Panc1 (cell line): ENCODE measurements at regions not wholly inside any gene's neighbourhood (a gene's known extent, or its start where the extent isn't known, plus 50 kb on each side); places are given as distances from the start of the nearest gene placed in this dataset.

Source experiments
- ATAC-seq: fragments of 200-7000 bp; cut with Tn5 transposase; 2 replicates; pipeline ENCODE4 v1.9.1; 2020; ENCODE audit warnings: mild to moderate bottlenecking, moderate library complexity
- BruUV-seq: library from RNA; stranded (reverse); fragments of 400-500 nt; replicated peaks from 2 replicates; lab custom pipeline; 2021; lab: Mats Ljungman, UMichigan
- CTCF ChIA-PET: fragments of 300-600 bp; sonication (Branson Sonifier 250); formaldehyde crosslinking; loops from one replicate; lab custom pipeline; 2022; ENCODE audit warnings: antibody characterized with exemption; lab: Charles Lee
- POLR2A ChIA-PET: fragments of 300-600 bp; sonication (Branson Sonifier 250); formaldehyde crosslinking; loops from one replicate; lab custom pipeline; 2022; ENCODE audit warnings: antibody characterized with exemption; lab: Charles Lee
- DNase-seq: peaks from one replicate; pipeline ENCODE4 v3.0.0-alpha.2; 2010; ENCODE audit warnings: low read depth, low spot score
- H3K27ac ChIP-seq: 2 replicates; pipeline ENCODE4 v1.5.1; 2011; ENCODE audit warnings: mild to moderate bottlenecking, low read length, inconsistent platforms
- H3K27me3 ChIP-seq: fragments of 200-500 bp; sonication (Bioruptor generic); 2 replicates; pipeline ENCODE4 v1.6.0; 2014; ENCODE audit warnings: low read length, inconsistent platforms; ENCODE audit not compliant: control insufficient read depth, insufficient read depth
- H3K36me3 ChIP-seq: fragments of 200-500 bp; sonication (Bioruptor generic); 2 replicates; pipeline ENCODE4 v1.5.1; 2014; ENCODE audit warnings: inconsistent platforms, mild to moderate bottlenecking, low read length, moderate library complexity; ENCODE audit not compliant: control insufficient read depth, insufficient read depth
- H3K4me1 ChIP-seq: 2 replicates; pipeline ENCODE4 v1.5.1; 2011; ENCODE audit warnings: inconsistent platforms, mild to moderate bottlenecking, low read length, moderate library complexity; ENCODE audit not compliant: control insufficient read depth, insufficient read depth
- H3K4me3 ChIP-seq, 2 experiments: 2 replicates each; pipeline ENCODE4 v1.5.1; 2011 to 2012; ENCODE audit warnings: low read depth in 2 of 2, low read length in 2 of 2, mild to moderate bottlenecking in 2 of 2, inconsistent platforms in 1 of 2, moderate library complexity in 1 of 2
- H3K9me3 ChIP-seq: fragments of 200-500 bp; sonication (Bioruptor generic); 2 replicates; pipeline ENCODE4 v1.5.1; 2014; ENCODE audit warnings: low read depth, mild to moderate bottlenecking, inconsistent platforms, low read length, moderate library complexity; ENCODE audit not compliant: control insufficient read depth, insufficient read depth
- POLR2AphosphoS5 ChIP-seq: IDR thresholded peaks from 2 replicates; pipeline ENCODE4 v1.6.1; 2012; ENCODE audit warnings: mild to moderate bottlenecking, low read depth, low read length, moderate library complexity
- SIN3A ChIP-seq: IDR thresholded peaks from 2 replicates; pipeline ENCODE4 v1.6.1; 2012; ENCODE audit warnings: low read depth, mild to moderate bottlenecking, low read length, moderate library complexity, borderline replicate concordance; ENCODE audit not compliant: insufficient read depth
- TCF7L2 ChIP-seq: IDR thresholded peaks from 2 replicates; pipeline ENCODE4 v1.6.1; 2011; ENCODE audit warnings: mild to moderate bottlenecking, low read depth, low read length, inconsistent platforms
- in situ Hi-C: cut with HindIII; loops from 2 replicates; pipeline ENCODE4 v1.10.0; 2016; ENCODE audit warnings: low sequenced_read_pairs, low pct_unique_long_range_greater_than_20kb
- intact Hi-C: fragments of 100-400 bp; cut with micrococcal nuclease; formaldehyde crosslinking; loops from one replicate; pipeline ENCODE4 v1.10.0; 2022; ENCODE audit not compliant: unreplicated experiment
- TF ChIP-seq, protein P1 (sequence below): fragments of 450-650 bp; IDR thresholded peaks from 2 replicates; pipeline ENCODE4 v1.5.1; 2017; ENCODE audit warnings: mild to moderate bottlenecking
- TF ChIP-seq, protein P2 (sequence below), 2 experiments: IDR thresholded peaks; 2 replicates each; pipeline ENCODE4 v1.6.1; 2011 to 2012; ENCODE audit warnings: low read depth in 2 of 2, control low read depth in 1 of 2, low read length in 1 of 2, mild to moderate bottlenecking in 1 of 2, moderate library complexity in 1 of 2; ENCODE audit not compliant: insufficient read depth in 1 of 2

DNA sequence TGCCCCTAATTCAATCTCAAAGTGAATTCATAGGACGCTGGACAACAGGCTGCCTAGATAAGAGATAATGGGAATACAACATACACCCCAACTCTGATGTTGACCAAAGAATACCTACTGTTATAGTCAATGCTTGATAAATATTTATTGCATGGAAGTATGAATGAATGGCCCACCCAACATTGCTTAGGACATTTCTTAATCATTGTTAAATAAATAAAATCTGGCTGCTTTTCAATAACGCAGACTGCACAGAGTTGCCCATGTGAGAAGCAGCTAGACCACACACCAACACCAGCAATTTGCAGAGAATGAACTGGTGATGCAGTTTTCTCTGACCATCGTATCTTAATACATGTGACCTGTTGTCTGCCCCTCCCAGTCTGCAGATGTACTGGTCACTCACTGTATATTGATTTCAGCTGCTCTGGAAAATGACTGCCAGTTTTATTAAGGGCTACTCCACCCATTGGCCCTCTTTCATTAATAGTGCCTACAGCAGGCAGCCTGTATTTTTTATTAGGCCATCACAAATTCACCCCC is 236.2 kb upstream of the WWC1 start:
- Histone ChIP-seq H3K9me3 (no peaks in the 10 kb centered on the region), H3K4me1 (no peaks in the 10 kb centered on the region), H3K27me3 (peaks cover 3% of the 10 kb centered on the region; the same call in 1 of the 2 replicates), H3K36me3 (no peaks in the 10 kb centered on the region; the same call in 1 of the 2 replicates), H3K4me3 (no peak overlapping the region), H3K27ac (no peak overlapping the region)
- no peak for DNase-seq
- CTCF ChIA-PET: no interaction called here
- no peak for TF ChIP-seq SIN3A
- TF ChIP-seq POLR2AphosphoS5: no peak
- TF ChIP-seq, protein P1, sequence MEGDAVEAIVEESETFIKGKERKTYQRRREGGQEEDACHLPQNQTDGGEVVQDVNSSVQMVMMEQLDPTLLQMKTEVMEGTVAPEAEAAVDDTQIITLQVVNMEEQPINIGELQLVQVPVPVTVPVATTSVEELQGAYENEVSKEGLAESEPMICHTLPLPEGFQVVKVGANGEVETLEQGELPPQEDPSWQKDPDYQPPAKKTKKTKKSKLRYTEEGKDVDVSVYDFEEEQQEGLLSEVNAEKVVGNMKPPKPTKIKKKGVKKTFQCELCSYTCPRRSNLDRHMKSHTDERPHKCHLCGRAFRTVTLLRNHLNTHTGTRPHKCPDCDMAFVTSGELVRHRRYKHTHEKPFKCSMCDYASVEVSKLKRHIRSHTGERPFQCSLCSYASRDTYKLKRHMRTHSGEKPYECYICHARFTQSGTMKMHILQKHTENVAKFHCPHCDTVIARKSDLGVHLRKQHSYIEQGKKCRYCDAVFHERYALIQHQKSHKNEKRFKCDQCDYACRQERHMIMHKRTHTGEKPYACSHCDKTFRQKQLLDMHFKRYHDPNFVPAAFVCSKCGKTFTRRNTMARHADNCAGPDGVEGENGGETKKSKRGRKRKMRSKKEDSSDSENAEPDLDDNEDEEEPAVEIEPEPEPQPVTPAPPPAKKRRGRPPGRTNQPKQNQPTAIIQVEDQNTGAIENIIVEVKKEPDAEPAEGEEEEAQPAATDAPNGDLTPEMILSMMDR: no peak
- TF ChIP-seq, protein P2, sequence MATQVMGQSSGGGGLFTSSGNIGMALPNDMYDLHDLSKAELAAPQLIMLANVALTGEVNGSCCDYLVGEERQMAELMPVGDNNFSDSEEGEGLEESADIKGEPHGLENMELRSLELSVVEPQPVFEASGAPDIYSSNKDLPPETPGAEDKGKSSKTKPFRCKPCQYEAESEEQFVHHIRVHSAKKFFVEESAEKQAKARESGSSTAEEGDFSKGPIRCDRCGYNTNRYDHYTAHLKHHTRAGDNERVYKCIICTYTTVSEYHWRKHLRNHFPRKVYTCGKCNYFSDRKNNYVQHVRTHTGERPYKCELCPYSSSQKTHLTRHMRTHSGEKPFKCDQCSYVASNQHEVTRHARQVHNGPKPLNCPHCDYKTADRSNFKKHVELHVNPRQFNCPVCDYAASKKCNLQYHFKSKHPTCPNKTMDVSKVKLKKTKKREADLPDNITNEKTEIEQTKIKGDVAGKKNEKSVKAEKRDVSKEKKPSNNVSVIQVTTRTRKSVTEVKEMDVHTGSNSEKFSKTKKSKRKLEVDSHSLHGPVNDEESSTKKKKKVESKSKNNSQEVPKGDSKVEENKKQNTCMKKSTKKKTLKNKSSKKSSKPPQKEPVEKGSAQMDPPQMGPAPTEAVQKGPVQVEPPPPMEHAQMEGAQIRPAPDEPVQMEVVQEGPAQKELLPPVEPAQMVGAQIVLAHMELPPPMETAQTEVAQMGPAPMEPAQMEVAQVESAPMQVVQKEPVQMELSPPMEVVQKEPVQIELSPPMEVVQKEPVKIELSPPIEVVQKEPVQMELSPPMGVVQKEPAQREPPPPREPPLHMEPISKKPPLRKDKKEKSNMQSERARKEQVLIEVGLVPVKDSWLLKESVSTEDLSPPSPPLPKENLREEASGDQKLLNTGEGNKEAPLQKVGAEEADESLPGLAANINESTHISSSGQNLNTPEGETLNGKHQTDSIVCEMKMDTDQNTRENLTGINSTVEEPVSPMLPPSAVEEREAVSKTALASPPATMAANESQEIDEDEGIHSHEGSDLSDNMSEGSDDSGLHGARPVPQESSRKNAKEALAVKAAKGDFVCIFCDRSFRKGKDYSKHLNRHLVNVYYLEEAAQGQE (IDR thresholded peaks at IDR 0.05; ENCODE audit: insufficient read depth in 1 of 2, low read depth in 2 of 2, low read length in 1 of 2): no peak
- TF ChIP-seq TCF7L2: no peak
- in situ Hi-C loops: no loop called here
- POLR2A ChIA-PET: no interaction called here
- intact Hi-C loops: no loop called here
- no peak for ATAC-seq
- no TSS peak for BruUV-seq

DNA sequence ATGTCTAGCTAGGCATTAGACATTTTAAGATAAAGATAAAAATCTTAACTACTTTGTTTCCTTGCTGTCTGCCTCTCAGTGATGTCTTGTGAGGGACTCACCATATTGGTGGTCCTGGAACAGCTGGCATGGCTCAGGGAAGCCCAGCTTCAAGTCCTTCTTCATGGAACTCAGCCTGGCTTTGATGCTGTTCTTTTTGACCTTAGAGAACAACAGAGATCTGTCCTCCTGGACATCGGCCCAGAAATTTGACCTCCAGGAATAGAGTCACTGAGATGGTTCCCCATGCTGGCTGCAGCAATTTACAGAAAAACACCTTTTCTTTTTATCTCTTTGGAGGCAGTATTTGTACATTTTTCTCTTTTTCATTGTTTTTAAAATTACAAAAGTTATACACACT is 235.5 kb upstream of the WWC1 start:
- ChIA-PET CTCF (no interaction called here), POLR2A (no interaction called here)
- BruUV-seq: no TSS peak
- DNase-seq: no peak
- Histone ChIP-seq H3K36me3 (no peaks in the 10 kb centered on the region; the same call in 1 of the 2 replicates), H3K27ac (no peak overlapping the region), H3K9me3 (no peaks in the 10 kb centered on the region), H3K27me3 (no peaks in the 10 kb centered on the region; the same call in 1 of the 2 replicates), H3K4me3 (no peak overlapping the region), H3K4me1 (no peaks in the 10 kb centered on the region)
- no peak for ATAC-seq
- in situ Hi-C loops (no loop called here), intact Hi-C loops (no loop called here)
- TF ChIP-seq, protein P1: no peak
- TF ChIP-seq POLR2AphosphoS5 (no peak), SIN3A (no peak), TCF7L2 (no peak)
- TF ChIP-seq, protein P2 (IDR thresholded peaks at IDR 0.05; ENCODE audit: insufficient read depth in 1 of 2, low read depth in 2 of 2, low read length in 1 of 2): no peak
